HEK293 (cell line): ENCODE measurements at regions not wholly inside any gene's neighbourhood (a gene's known extent, or its start where the extent isn't known, plus 50 kb on each side); places are given as distances from the start of the nearest gene placed in this dataset.

Experiments
- CTCF ChIA-PET: fragments of 350-600 bp; formaldehyde crosslinking; extraction: SDS; loops from one replicate; lab custom pipeline; 2021; ENCODE audit warnings: antibody characterized with exemption; lab: Yijun Ruan, JAX
- POLR2A ChIA-PET: fragments of 300-600 bp; formaldehyde crosslinking; extraction: SDS; loops from one replicate; lab custom pipeline; 2020; ENCODE audit warnings: antibody characterized with exemption, inconsistent platforms; lab: Yijun Ruan, JAX
- H3K27ac ChIP-seq: fragments of 200-500 bp; sonication (Bioruptor generic); 2 replicates; pipeline ENCODE4 v1.5.1; 2014; ENCODE audit warnings: low read depth, low read length, control low read depth, inconsistent platforms; ENCODE audit errors: extremely low read depth
- H3K36me3 ChIP-seq, 2 experiments: fragments of 200-500 bp in 1 of 2; sonication (Bioruptor generic) in 1 of 2; 1 replicate in 1 of 2; 2 replicates in 1 of 2; pipeline ENCODE4 v1.5.1; 2014 to 2017; ENCODE audit warnings: inconsistent platforms in 2 of 2, low read length in 2 of 2; ENCODE audit not compliant: control insufficient read depth in 2 of 2, insufficient read depth in 1 of 2
- H3K4me1 ChIP-seq: fragments of 200-500 bp; sonication (Bioruptor generic); 2 replicates; pipeline ENCODE4 v1.5.1; 2014; ENCODE audit warnings: mild to moderate bottlenecking, low read length, inconsistent platforms; ENCODE audit not compliant: control insufficient read depth, insufficient read depth
- H3K4me3 ChIP-seq: 2 replicates; pipeline ENCODE4 v1.5.1; 2011; ENCODE audit warnings: low read depth, mild to moderate bottlenecking, control low read depth, low read length, moderate library complexity
- H3K9me3 ChIP-seq: fragments of 200-500 bp; sonication (Bioruptor generic); 2 replicates; pipeline ENCODE4 v1.5.1; 2014; ENCODE audit warnings: low read depth, low read length, inconsistent platforms; ENCODE audit not compliant: control insufficient read depth, insufficient read depth
- ATF2 ChIP-seq: fragments of 450-650 bp; formaldehyde crosslinking; IDR thresholded peaks from 2 replicates; pipeline ENCODE4 v1.5.1; 2016; ENCODE audit warnings: missing biosample characterization, missing genetic modification characterization, low read depth
- KLF8 ChIP-seq: fragments of 450-650 bp; formaldehyde crosslinking; IDR thresholded peaks from 2 replicates; pipeline ENCODE4 v1.5.1; 2016; ENCODE audit warnings: missing biosample characterization, missing genetic modification characterization
- KLF9 ChIP-seq: fragments of 450-650 bp; formaldehyde crosslinking; IDR thresholded peaks from 2 replicates; pipeline ENCODE4 v1.5.1; 2016; ENCODE audit warnings: missing biosample characterization, missing genetic modification characterization, low read depth
- OSR2 ChIP-seq: fragments of 450-650 bp; formaldehyde crosslinking; IDR thresholded peaks from 2 replicates; pipeline ENCODE4 v1.5.1; 2016; ENCODE audit warnings: missing biosample characterization, missing genetic modification characterization
- PBX3 ChIP-seq: sonication (generic); formaldehyde crosslinking; IDR thresholded peaks from 2 replicates; pipeline ENCODE4 v1.8.1; 2022; ENCODE audit warnings: mild to moderate bottlenecking, moderate library complexity, missing genetic modification reagents
- REST ChIP-seq: fragments of 450-650 bp; formaldehyde crosslinking; IDR thresholded peaks from 2 replicates; pipeline ENCODE4 v1.5.1; 2016; ENCODE audit warnings: missing biosample characterization, missing genetic modification characterization
- SCRT2 ChIP-seq: fragments of 450-650 bp; formaldehyde crosslinking; IDR thresholded peaks from 2 replicates; pipeline ENCODE4 v1.5.1; 2016; ENCODE audit warnings: missing biosample characterization, missing genetic modification characterization
- SP3 ChIP-seq: fragments of 450-650 bp; formaldehyde crosslinking; IDR thresholded peaks from 2 replicates; pipeline ENCODE4 v1.5.1; 2016; ENCODE audit warnings: missing biosample characterization, missing genetic modification characterization
- ZNF10 ChIP-seq: fragments of 450-650 bp; formaldehyde crosslinking; IDR thresholded peaks from 2 replicates; pipeline ENCODE4 v1.5.1; 2017; ENCODE audit warnings: missing biosample characterization, missing genetic modification characterization
- ZNF112 ChIP-seq: fragments of 450-650 bp; formaldehyde crosslinking; IDR thresholded peaks from 2 replicates; pipeline ENCODE4 v1.5.0; 2017; ENCODE audit warnings: missing biosample characterization, missing genetic modification characterization
- ZNF114 ChIP-seq: fragments of 450-650 bp; formaldehyde crosslinking; IDR thresholded peaks from 2 replicates; pipeline ENCODE4 v1.5.0; 2017; ENCODE audit warnings: missing biosample characterization, missing genetic modification characterization
- ZNF23 ChIP-seq: fragments of 450-650 bp; formaldehyde crosslinking; IDR thresholded peaks from 2 replicates; pipeline ENCODE4 v1.5.1; 2016; ENCODE audit warnings: missing biosample characterization, missing genetic modification characterization, borderline replicate concordance
- ZNF280C ChIP-seq: fragments of 450-650 bp; formaldehyde crosslinking; IDR thresholded peaks from 2 replicates; pipeline ENCODE4 v1.5.1; 2016; ENCODE audit warnings: missing biosample characterization, missing genetic modification characterization
- ZNF292 ChIP-seq: fragments of 450-650 bp; formaldehyde crosslinking; IDR thresholded peaks from 2 replicates; pipeline ENCODE4 v1.5.1; 2016; ENCODE audit warnings: low read depth, missing biosample characterization, missing genetic modification characterization, borderline replicate concordance
- ZNF366 ChIP-seq: fragments of 450-650 bp; formaldehyde crosslinking; conservative IDR thresholded peaks from 2 replicates; pipeline ENCODE4 v1.5.1; 2016; ENCODE audit warnings: missing biosample characterization, missing genetic modification characterization
- ZNF571 ChIP-seq: fragments of 450-650 bp; formaldehyde crosslinking; IDR thresholded peaks from 2 replicates; pipeline ENCODE4 v1.5.0; 2017; ENCODE audit warnings: missing biosample characterization, missing genetic modification characterization
- ZNF580 ChIP-seq: fragments of 450-650 bp; formaldehyde crosslinking; IDR thresholded peaks from 2 replicates; pipeline ENCODE4 v1.5.1; 2016; ENCODE audit warnings: missing biosample characterization, missing genetic modification characterization
- ZNF585B ChIP-seq: fragments of 450-650 bp; formaldehyde crosslinking; IDR thresholded peaks from 2 replicates; pipeline ENCODE4 v1.5.1; 2016; ENCODE audit warnings: missing biosample characterization, missing genetic modification characterization
- ZNF629 ChIP-seq: fragments of 450-650 bp; formaldehyde crosslinking; IDR thresholded peaks from 2 replicates; pipeline ENCODE4 v1.5.1; 2017; ENCODE audit warnings: missing biosample characterization, missing genetic modification characterization
- ZNF768 ChIP-seq: fragments of 450-650 bp; formaldehyde crosslinking; IDR thresholded peaks from 2 replicates; pipeline ENCODE4 v1.5.1; 2018; ENCODE audit warnings: missing biosample characterization, mild to moderate bottlenecking, missing genetic modification characterization
- ZSCAN16 ChIP-seq: fragments of 450-650 bp; formaldehyde crosslinking; IDR thresholded peaks from 2 replicates; pipeline ENCODE4 v1.5.1; 2016; ENCODE audit warnings: missing biosample characterization, missing genetic modification characterization
- ZSCAN18 ChIP-seq: fragments of 450-650 bp; formaldehyde crosslinking; IDR thresholded peaks from 2 replicates; pipeline ENCODE4 v1.5.1; 2016; ENCODE audit warnings: missing biosample characterization, missing genetic modification characterization

GRCh38 chr12:91273560-91273959 lies 90.9 kb upstream of the DCN start:
- ChIA-PET CTCF (interaction anchor here (1.1 kb wide), 1 partner anchor 165 kb away, joined by 8 read pairs; no protein-coding TSS in a partner anchor), POLR2A (no interaction called here)
- H3K27ac ChIP-seq: no peak overlapping the region
- no peak overlapping the region for H3K4me3 ChIP-seq
- H3K4me1 ChIP-seq: no peaks in the 10 kb centered on the region
- H3K9me3 ChIP-seq: no peaks in the 10 kb centered on the region
- no peaks in the 10 kb centered on the region for H3K36me3 ChIP-seq
- TF ChIP-seq ZNF585B (tag by site-specific recombination) (no peak), ZNF280C (tag by site-specific recombination) (no peak), ZSCAN18 (tag by site-specific recombination) (no peak)

GRCh38 chr12:91272461-91273063 lies 89.9 kb upstream of the DCN start:
- H3K27ac ChIP-seq: no peak overlapping the region
- no peak overlapping the region for H3K4me3 ChIP-seq
- no peak for TF ChIP-seq ZNF629
- no peak for TF ChIP-seq OSR2 (tag by site-specific recombination)
- no peak for TF ChIP-seq ZNF768 (tag by site-specific recombination)
- no peak for TF ChIP-seq ZNF114 (tag by site-specific recombination)
- TF ChIP-seq ZNF366 (tag by site-specific recombination): no peak
- no peak for TF ChIP-seq ZNF10 (tag by site-specific recombination)
- TF ChIP-seq ZNF23 (tag by site-specific recombination): no peak
- TF ChIP-seq KLF9 (tag by site-specific recombination): no peak
- TF ChIP-seq, all 188 proteins: peak for 0
- H3K36me3 ChIP-seq: no peaks in the 10 kb centered on the region
- H3K4me1 ChIP-seq: no peaks in the 10 kb centered on the region
- ChIA-PET POLR2A (no interaction called here), CTCF (no interaction called here)
- no peaks in the 10 kb centered on the region for H3K9me3 ChIP-seq

GRCh38 chr12:91271185-91271584 lies 88.6 kb upstream of the DCN start:
- POLR2A ChIA-PET: no interaction called here
- CTCF ChIA-PET: interaction anchor here (0.6 to 0.7 kb wide), 2 partner anchors 92 to 1065 kb away, joined by 3 to 4 read pairs; no protein-coding TSS in a partner anchor
- H3K4me3 ChIP-seq: no peak overlapping the region
- H3K4me1 ChIP-seq: no peaks in the 10 kb centered on the region
- no peaks in the 10 kb centered on the region for H3K9me3 ChIP-seq
- no peaks in the 10 kb centered on the region for H3K36me3 ChIP-seq
- H3K27ac ChIP-seq: no peak overlapping the region
- no peak for TF ChIP-seq REST
- TF ChIP-seq ZSCAN16 (tag by site-specific recombination): no peak
- TF ChIP-seq ZNF292 (tag by site-specific recombination): no peak
- TF ChIP-seq ZNF580 (tag by site-specific recombination): no peak
- no peak for TF ChIP-seq SCRT2
- no peak for TF ChIP-seq SP3 (tag by site-specific recombination)
- TF ChIP-seq ZNF571 (tag by site-specific recombination): no peak
- TF ChIP-seq PBX3 (CRISPR knock-in tag): no peak
- TF ChIP-seq ZNF112 (tag by site-specific recombination): no peak
- TF ChIP-seq KLF8 (tag by site-specific recombination): no peak
- TF ChIP-seq ATF2 (tag by site-specific recombination): no peak
